ENCODE measurements at regions not wholly inside any gene's neighbourhood (a gene's known extent, or its start where the extent isn't known, plus 50 kb on each side); places are given as distances from the start of the nearest gene placed in this dataset.

GRCh38 chr6:99810295-99810694 is 183.7 kb downstream of the MCHR2 start:
- TF ChIP-seq POLR2A (IDR thresholded peaks at IDR 0.05; ENCODE audit: low read length) (no peak), GATA1 (IDR thresholded peaks at IDR 0.05; ENCODE audit: low read depth, low read length) (no peak)
